Neuronal stem cell (in vitro differentiated cells): ENCODE measurements at regions not wholly inside any gene's neighbourhood (a gene's known extent, or its start where the extent isn't known, plus 50 kb on each side); places are given as distances from the start of the nearest gene placed in this dataset.

Experiments
- DNase-seq: peaks from one replicate; pipeline ENCODE4 v3.0.0-alpha.2; 2013; ENCODE audit warnings: low spot score
- H2AFZ ChIP-seq: one replicate; pipeline ENCODE4 v1.6.1; 2013; ENCODE audit warnings: mild to moderate bottlenecking, low read length, inconsistent platforms
- H2AK5ac ChIP-seq: 2 replicates; pipeline ENCODE4 v1.6.1; 2013; ENCODE audit warnings: low read depth, mild to moderate bottlenecking, inconsistent platforms, low read length, moderate library complexity, mixed read lengths
- H2BK120ac ChIP-seq: 2 replicates; pipeline ENCODE4 v1.6.1; 2013; ENCODE audit warnings: low read depth, mild to moderate bottlenecking, inconsistent platforms, low read length, moderate library complexity, mixed read lengths
- H2BK12ac ChIP-seq: one replicate; pipeline ENCODE4 v1.6.1; 2013; ENCODE audit warnings: low read length, inconsistent platforms
- H2BK15ac ChIP-seq: 2 replicates; pipeline ENCODE4 v1.6.1; 2013; ENCODE audit warnings: mild to moderate bottlenecking, low read length, inconsistent platforms, mixed read lengths
- H2BK5ac ChIP-seq: one replicate; pipeline ENCODE4 v1.6.1; 2013; ENCODE audit warnings: inconsistent platforms, mild to moderate bottlenecking, low read length, moderate library complexity
- H3K14ac ChIP-seq: one replicate; pipeline ENCODE4 v1.6.1; 2013; ENCODE audit warnings: low read length, inconsistent platforms
- H3K18ac ChIP-seq: 2 replicates; pipeline ENCODE4 v1.6.1; 2013; ENCODE audit warnings: low read length, inconsistent platforms
- H3K23ac ChIP-seq: 2 replicates; pipeline ENCODE4 v1.6.1; 2013; ENCODE audit warnings: low read depth, mild to moderate bottlenecking, mixed read lengths, low read length, inconsistent platforms; ENCODE audit not compliant: poor library complexity
- H3K27ac ChIP-seq: replicated peaks from 3 replicates; pipeline ENCODE4 v1.5.1; 2013; ENCODE audit warnings: low read length, inconsistent platforms
- H3K27me3 ChIP-seq, 3 experiments: 2 replicates each; pipeline ENCODE4 v1.6.1; 2013; ENCODE audit warnings: low read length in 3 of 3, mild to moderate bottlenecking in 2 of 3, inconsistent platforms in 1 of 3, low read depth in 1 of 3, mixed read lengths in 1 of 3, moderate library complexity in 1 of 3; ENCODE audit not compliant: control insufficient read depth in 3 of 3, insufficient read depth in 3 of 3
- H3K36me3 ChIP-seq, 2 donors: replicated peaks in 1 of 2; 2 replicates each; pipeline ENCODE4 v1.6.1; 2013; ENCODE audit warnings: low read length in 2 of 2; ENCODE audit not compliant: control insufficient read depth in 2 of 2, insufficient read depth in 2 of 2
- H3K4ac ChIP-seq: 2 replicates; pipeline ENCODE4 v1.6.1; 2013; ENCODE audit warnings: inconsistent platforms, mild to moderate bottlenecking, low read length, moderate library complexity
- H3K4me1 ChIP-seq, 2 donors: 1 replicate in 1 of 2; 2 replicates in 1 of 2; pipeline ENCODE4 v1.6.1; 2013; ENCODE audit warnings: low read length in 2 of 2, low read depth in 1 of 2; ENCODE audit not compliant: control insufficient read depth in 2 of 2, insufficient read depth in 1 of 2
- H3K4me2 ChIP-seq: one replicate; pipeline ENCODE4 v1.6.1; 2013; ENCODE audit warnings: mild to moderate bottlenecking, low read length, inconsistent platforms; ENCODE audit not compliant: insufficient read depth, poor library complexity, severe bottlenecking
- H3K4me3 ChIP-seq, 2 donors: 2 replicates each; pipeline ENCODE4 v1.5.1; 2013; ENCODE audit warnings: low read length in 2 of 2, mild to moderate bottlenecking in 2 of 2, inconsistent platforms in 1 of 2, moderate library complexity in 1 of 2
- H3K79me1 ChIP-seq: one replicate; pipeline ENCODE4 v1.6.1; 2013; ENCODE audit warnings: low read depth, mild to moderate bottlenecking, inconsistent platforms, low read length, moderate library complexity
- H3K9ac ChIP-seq: one replicate; pipeline ENCODE4 v1.6.1; 2013; ENCODE audit warnings: mild to moderate bottlenecking, low read depth, low read length, inconsistent platforms; ENCODE audit not compliant: poor library complexity
- H3K9me3 ChIP-seq, 2 donors: replicated peaks in 1 of 2; 2 replicates each; pipeline versions ENCODE3 to v1.6.1; 2013; ENCODE audit warnings: low read length in 2 of 2, mild to moderate bottlenecking in 2 of 2, inconsistent platforms in 1 of 2, low read depth in 1 of 2, mixed read lengths in 1 of 2, moderate library complexity in 1 of 2; ENCODE audit not compliant: control insufficient read depth in 2 of 2, insufficient read depth in 1 of 2
- H4K8ac ChIP-seq: one replicate; pipeline ENCODE4 v1.6.1; 2013; ENCODE audit warnings: low read depth, mild to moderate bottlenecking, inconsistent platforms, low read length, moderate library complexity
- H4K91ac ChIP-seq: one replicate; pipeline ENCODE4 v1.6.1; 2013; ENCODE audit warnings: low read length, low read depth, mild to moderate bottlenecking, inconsistent platforms; ENCODE audit not compliant: poor library complexity
- WGBS, 2 donors: extraction: QIAGEN DNeasy Blood & Tissue Kit; methylation state at CpG; one replicate each; pipeline ENCODE4 v1.1.7; 2013; ENCODE audit warnings: missing lambda C conversion rate in 2 of 2, mixed read lengths in 1 of 2; ENCODE audit not compliant: insufficient read length in 2 of 2, insufficient replicate concordance in 1 of 2; ENCODE audit errors: extremely low coverage in 2 of 2; 5-methylcytosine and 5-hydroxymethylcytosine counted together

DNA sequence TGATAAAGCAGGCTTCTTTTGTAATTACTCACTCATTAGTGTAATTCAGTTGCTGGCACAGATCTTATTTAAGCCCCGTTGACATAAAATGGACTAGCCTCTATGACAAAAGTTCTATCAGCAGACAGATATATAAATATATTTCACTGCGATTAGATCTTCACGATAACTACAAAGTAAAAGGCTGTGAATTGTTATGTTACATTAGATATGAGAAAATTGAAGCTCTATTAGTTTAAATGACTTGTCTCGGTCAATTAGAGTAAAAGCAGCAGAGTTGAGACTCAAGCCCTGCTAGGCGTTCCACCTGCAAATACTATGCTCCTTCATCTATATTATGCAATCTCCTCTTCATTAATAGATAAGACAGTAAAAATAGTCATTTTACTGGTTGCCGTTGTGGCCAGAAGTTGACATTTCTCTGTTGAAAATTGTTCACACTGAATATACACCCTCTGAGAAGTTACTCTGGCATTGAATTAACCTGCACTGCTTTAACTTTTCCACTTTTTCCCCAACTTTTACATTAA is 136.7 kb downstream of the DKK1 start:
- Histone ChIP-seq H4K8ac (no peak overlapping the region), H3K27ac (no peak overlapping the region), H3K14ac (no peak overlapping the region), H2BK5ac (no peak overlapping the region), H2BK12ac (no peak overlapping the region), H3K4me2 (no peak overlapping the region), H3K4me1 (peaks cover 0 to 4% of the 10 kb centered on the region in 2 donors), H3K18ac (no peak overlapping the region), H3K36me3 (no peaks in the 10 kb centered on the region), H3K4ac (no peak overlapping the region), H3K9me3 (no peaks in the 10 kb centered on the region), H3K23ac (no peak overlapping the region), H3K79me1 (no peaks in the 10 kb centered on the region), H2AFZ (no peak overlapping the region), H2BK120ac (no peak overlapping the region), H3K4me3 (no peak overlapping the region), H2AK5ac (no peak overlapping the region), H4K91ac (no peak overlapping the region), H2BK15ac (no peak overlapping the region), H3K27me3 (no peaks in the 10 kb centered on the region), H3K9ac (no peak overlapping the region)
- no CpG with 5 or more reads among the region's 6 CpGs for WGBS, 2 donors
- no peak for DNase-seq

DNA sequence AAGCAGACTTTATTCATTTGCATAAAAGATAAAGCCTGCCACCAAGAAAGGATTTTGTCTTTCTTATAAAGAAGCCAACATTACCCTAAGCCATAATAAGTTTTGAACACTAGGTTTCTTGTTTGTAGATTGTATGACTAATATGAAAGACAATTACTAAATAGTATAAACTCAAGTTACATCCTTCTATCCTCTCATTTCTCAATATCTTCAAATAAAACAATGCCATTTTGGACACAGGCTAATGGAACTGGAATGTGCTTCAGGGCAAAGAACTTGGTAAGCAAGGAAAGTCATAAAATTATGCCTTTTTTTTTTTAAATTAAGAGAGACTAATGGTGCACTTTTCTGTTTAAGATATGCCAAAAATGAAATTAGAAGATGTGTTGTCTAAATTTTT is 137.7 kb downstream of the DKK1 start:
- Histone ChIP-seq H3K4me2 (no peak overlapping the region), H3K9ac (no peak overlapping the region), H2BK120ac (no peak overlapping the region), H2AFZ (no peak overlapping the region), H3K27me3 (no peaks in the 10 kb centered on the region), H3K23ac (no peak overlapping the region), H3K14ac (no peak overlapping the region), H3K79me1 (no peaks in the 10 kb centered on the region), H2BK5ac (no peak overlapping the region), H3K4ac (no peak overlapping the region), H2AK5ac (no peak overlapping the region), H3K4me1 (peaks cover 0 to 4% of the 10 kb centered on the region in 2 donors), H3K4me3 (no peak overlapping the region), H3K27ac (no peak overlapping the region), H2BK15ac (no peak overlapping the region), H2BK12ac (no peak overlapping the region), H3K36me3 (no peaks in the 10 kb centered on the region), H3K18ac (no peak overlapping the region), H4K91ac (no peak overlapping the region), H4K8ac (no peak overlapping the region), H3K9me3 (no peaks in the 10 kb centered on the region)
- no peak for DNase-seq

DNA sequence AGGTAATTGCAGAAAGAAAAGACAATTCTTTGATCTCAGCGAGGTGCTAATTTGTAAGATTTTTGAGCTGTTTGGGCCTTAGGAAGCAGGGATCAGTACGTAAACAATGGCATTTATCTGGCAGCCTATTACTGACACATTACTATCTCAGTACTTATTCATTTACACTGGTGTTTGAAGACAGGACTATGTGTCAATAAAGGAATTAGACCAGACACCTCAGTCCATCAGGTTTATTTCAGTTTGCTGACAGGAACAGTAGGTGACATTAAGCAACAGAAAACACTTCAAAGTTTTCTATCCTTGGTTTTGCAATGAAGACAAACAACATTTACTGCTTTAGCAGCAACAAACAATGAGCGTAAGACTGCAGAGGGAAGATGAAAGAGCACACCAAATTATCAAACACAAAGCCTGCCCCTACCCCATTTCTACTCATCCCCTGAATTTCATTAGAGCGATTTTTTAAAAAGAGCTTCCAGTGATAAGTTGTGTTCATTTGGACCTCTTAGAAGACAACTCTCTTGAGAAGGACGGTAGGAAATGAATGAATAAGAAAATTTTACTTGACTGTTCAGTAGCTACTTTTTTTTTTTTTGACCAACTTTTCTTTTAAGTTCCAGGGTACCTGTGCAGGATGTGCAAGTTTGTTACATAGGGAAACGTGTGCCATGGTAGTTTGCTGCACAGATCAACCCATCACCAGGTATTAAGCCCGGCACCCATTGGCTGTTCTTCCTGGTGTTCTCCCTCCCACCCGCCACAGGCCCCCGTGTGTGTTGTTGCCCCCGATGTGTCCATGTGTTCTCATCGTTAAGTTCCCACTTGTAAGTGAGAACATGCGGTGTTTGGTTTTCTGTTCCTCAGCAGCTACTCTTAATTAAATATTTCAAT is 138.8 kb downstream of the DKK1 start:
- H3K27ac ChIP-seq = no peak overlapping the region
- no peak overlapping the region for H2AK5ac ChIP-seq

DNA sequence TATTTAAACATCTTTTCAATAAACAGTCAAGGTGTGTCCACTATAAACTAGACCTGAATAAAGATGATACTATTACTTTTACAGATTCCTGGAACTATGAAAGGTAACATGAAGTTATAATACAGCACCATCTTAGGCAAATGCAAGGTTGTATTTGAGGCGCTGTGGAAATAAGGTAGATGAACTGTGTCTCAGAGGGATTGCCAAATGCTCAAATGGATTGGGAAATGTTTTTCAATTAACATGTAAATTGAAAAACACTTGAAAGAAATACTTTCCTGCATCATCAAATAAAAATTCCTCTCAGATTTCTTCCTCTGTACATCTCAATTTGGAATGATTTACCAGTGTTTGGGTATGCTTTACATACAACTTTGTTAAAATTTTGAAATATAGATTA is 139.4 kb downstream of the DKK1 start:
- Histone ChIP-seq H3K9me3 (no peaks in the 10 kb centered on the region), H3K4me3 (no peak overlapping the region), H3K27ac (no peak overlapping the region), H3K4ac (no peak overlapping the region), H2BK15ac (no peak overlapping the region), H3K18ac (no peak overlapping the region), H2AK5ac (no peak overlapping the region), H2BK12ac (no peak overlapping the region), H3K4me1 (peaks cover 0 to 4% of the 10 kb centered on the region in 2 donors), H2BK120ac (no peak overlapping the region), H3K36me3 (no peaks in the 10 kb centered on the region), H2AFZ (no peak overlapping the region), H3K79me1 (no peaks in the 10 kb centered on the region), H3K23ac (no peak overlapping the region), H4K8ac (no peak overlapping the region), H4K91ac (no peak overlapping the region), H3K4me2 (no peak overlapping the region), H3K14ac (no peak overlapping the region), H3K9ac (no peak overlapping the region), H3K27me3 (no peaks in the 10 kb centered on the region), H2BK5ac (no peak overlapping the region)
- DNase-seq = no peak
- no CpG with 5 or more reads among the region's 1 CpG for WGBS, 2 donors

More for the DNA sequence above, 138.8 kb downstream of the DKK1 start:
- Histone ChIP-seq H3K4me1 (peaks cover 0 to 4% of the 10 kb centered on the region in 2 donors), H3K9me3 (no peaks in the 10 kb centered on the region), H2BK15ac (no peak overlapping the region), H3K4ac (no peak overlapping the region), H2BK12ac (no peak overlapping the region), H2AFZ (no peak overlapping the region), H3K36me3 (no peaks in the 10 kb centered on the region), H2BK120ac (no peak overlapping the region), H3K79me1 (no peaks in the 10 kb centered on the region), H2BK5ac (no peak overlapping the region), H3K14ac (no peak overlapping the region), H3K9ac (no peak overlapping the region), H3K23ac (no peak overlapping the region), H4K8ac (no peak overlapping the region), H3K4me2 (no peak overlapping the region), H4K91ac (no peak overlapping the region), H3K27me3 (no peaks in the 10 kb centered on the region), H3K4me3 (no peak overlapping the region), H3K18ac (no peak overlapping the region)
- WGBS, 2 donors = no CpG with 5 or more reads among the region's 12 CpGs
- DNase-seq = no peak
